ENCODE measurements at regions not wholly inside any gene's neighbourhood (a gene's known extent, or its start where the extent isn't known, plus 50 kb on each side); places are given as distances from the start of the nearest gene placed in this dataset.
"Not testable (repeated sequence)": the region's sequence is repeated elsewhere in the genome, so short reads cannot be mapped to it uniquely, and the experiment has no call there.

DNA sequence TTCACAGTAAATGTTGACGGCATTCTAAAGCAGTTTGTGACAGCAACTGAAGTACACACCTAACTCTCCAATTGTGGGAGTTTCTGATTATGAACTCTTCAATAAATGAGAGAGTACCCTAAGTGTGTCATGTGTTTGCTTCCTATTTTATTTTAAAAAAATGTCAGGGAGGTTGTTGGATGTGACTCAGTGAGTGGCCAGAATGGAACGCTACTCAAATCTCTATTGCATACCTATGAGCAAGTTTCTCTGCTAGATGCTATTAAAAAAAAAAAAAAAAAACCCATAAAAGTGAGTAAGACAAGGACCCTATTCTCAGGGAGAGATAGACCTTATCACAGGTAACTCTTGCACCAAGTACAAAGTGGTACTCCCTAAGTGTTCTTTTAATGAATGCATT, 256.6 kb downstream of the BTG1 start:
- no peak for DNase-seq (ENCODE audit: low read depth in 2 of 2)

- DNase-seq (ENCODE audit: low read depth in 2 of 2) = no peak
Observed at GRCh38 chr12:91887957-91888356, 257.7 kb downstream of the BTG1 start.

- no peak for DNase-seq (ENCODE audit: low read depth in 2 of 2)
Observed at GRCh38 chr12:91885851-91886731, 259.6 kb downstream of the BTG1 start.

DNA sequence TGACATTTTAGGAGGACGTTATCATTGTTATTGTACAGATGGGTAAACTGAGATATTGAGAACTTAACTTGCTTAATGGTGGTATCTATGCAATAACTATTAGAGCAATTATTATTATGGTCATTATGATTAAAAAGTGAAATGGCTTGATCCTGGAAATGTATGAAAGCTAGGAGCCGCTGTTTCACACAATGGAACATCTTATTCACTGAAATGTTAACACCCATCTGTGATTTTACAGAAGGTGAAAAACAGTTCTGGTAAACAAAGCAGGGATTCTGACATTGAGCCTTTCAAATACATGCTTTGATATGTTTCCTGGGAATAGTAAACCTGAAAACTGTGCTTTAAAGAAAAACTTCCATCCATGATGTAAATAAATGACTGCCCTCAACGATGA, 261.4 kb downstream of the BTG1 start:
- no peak for DNase-seq (ENCODE audit: low read depth in 2 of 2)

- no peak for DNase-seq (ENCODE audit: low read depth in 2 of 2)
Observed at GRCh38 chr12:91883811-91884210, 261.8 kb downstream of the BTG1 start.

DNA sequence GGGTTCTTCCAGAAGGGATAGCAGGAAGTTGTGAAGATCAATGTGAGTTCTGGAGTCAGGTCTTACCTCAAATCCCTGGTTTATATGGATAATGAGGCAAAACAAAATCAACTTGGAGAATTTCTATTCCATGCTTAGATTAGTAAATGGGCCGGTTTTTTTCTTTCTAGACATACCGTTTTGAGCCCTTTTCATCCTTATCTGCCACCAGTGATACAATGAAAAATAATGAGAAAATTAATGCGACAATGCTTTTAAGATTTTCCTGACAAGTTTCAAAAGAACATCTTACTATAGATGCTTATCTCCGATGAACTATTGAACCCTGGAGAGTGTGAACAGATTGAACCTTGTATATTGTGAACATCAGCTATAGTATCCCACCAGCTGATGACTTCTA, 262.7 kb downstream of the BTG1 start:
- no peak for DNase-seq (ENCODE audit: low read depth in 2 of 2)

DNA sequence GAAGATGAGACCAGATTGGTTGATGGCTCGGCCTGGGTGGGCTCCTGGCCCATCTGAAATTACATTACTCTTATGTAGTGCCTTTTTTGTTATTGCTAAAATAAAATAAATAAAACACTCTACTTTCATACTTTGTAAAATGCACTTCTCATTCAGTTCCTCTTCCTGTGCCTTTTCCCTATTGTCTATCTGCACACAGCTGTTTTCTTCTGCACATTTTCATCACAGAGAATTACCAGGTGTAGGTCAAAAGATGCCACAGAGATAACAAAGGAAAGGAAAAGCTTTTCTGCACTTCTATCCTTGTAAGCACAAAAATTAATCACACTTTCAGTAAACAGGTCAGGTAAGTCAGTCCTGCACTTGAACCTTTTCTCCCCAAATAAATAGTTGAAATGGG, 265.1 kb downstream of the BTG1 start:
- DNase-seq (ENCODE audit: low read depth in 2 of 2) = no peak

GRCh38 chr12:91877456-91878235, 268.0 kb downstream of the BTG1 start:
- DNase-seq (ENCODE audit: low read depth in 2 of 2) = peak; percentile 2 to 50

DNA sequence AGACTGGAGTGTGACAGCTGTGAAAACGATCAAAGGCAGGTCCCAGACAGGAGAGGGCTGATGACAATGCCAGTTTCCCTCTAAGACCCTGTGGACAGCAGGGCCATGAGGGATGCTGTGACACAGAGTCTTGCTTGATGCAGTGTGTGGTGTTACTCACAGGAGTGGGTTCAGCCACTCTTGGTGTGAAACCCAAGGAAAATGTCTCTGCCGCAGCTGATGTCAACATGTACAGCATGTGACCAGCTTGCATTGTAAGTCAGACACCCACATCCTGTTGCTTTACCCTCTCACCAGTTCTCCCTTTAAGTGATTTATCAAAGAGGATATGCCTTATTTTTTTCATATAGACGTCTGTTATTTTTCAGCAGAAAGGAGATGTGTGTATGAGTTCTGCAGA, 268.6 kb downstream of the BTG1 start:
- peak; percentile 65 to 89 for DNase-seq (ENCODE audit: low read depth in 2 of 2)

GRCh38 chr12:91875671-91876070, 270.0 kb downstream of the BTG1 start:
- not testable (repeated sequence) for DNase-seq (ENCODE audit: low read depth in 2 of 2)

DNA sequence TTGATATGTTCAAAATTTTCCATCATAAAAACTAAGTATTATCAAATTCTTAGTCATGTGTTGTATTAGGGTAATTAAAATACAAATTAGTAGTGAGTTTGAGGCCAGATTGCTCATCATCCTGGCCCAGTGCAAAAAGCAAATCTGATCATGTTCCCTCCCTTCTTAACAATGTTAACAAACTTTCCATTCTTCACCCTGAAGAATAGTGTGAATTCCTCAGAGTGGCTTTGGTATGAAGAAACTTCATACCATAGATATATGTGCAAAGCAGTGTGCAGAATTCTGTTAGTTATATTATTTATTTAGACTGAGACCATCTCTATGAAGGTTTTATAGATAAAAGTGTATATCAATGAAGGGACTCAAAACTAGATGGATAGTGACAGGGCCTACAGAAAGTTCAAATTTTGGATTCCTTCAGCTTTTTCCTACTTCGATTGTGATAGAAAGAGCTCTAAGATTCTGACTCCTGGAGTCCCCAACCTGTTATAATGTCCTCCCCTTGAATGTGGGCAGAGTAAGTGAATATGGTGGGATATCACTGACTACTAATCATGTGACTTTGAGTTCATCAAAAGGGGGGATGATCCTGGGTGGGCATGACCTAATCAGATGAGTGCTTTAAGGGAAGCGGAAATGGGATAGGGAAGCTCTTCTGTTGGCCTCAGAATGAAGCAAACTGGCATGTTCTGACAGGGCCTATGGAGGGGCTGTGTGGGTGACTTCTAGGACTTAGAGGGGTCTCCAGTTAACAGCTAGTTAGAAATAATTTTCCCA, 271.4 kb downstream of the BTG1 start:
- no peak for DNase-seq (ENCODE audit: low read depth in 2 of 2)

- no peak for DNase-seq (ENCODE audit: low read depth in 2 of 2)
Observed at GRCh38 chr12:91871751-91872150, 273.9 kb downstream of the BTG1 start.

DNA sequence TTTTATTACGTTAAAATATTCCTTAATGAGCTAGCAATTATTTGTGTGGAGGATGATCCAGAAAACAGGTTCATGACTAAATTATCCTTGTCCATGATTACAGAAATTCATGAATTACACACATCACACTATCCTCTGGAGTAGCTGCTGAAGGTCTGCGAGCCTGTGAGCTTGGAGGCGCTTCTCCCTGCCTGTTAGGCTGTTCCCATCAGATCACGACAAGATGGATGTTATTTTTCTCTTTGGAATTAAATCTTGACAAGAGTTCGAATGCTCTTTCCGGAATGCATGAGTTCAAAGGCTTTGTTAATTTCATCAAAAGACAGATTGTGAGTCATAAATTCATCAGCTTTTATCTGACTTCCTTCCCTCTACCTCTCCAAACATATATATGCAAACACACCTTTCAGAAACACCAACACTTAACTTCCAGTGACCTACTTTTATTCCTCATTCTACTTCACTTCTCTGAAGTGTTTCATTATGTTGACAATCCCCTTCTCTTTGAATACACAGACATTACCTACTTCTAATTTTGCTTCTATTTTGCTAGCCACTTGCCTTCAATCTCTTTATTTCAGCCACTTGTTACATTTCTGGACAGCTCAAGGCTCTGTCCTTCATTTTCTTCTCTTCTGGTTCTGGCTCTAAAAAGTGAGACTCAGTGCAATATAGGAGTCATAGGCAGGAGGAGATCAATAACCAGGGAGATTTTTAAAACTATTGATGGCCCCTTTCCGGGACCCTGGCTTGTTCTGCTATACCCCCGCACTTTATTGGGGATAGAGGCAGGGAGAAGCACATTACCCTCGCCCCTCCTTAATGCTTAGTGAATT, 274.6 kb downstream of the BTG1 start:
- no peak for DNase-seq (ENCODE audit: low read depth in 2 of 2)

- DNase-seq (ENCODE audit: low read depth in 2 of 2) = no peak
Observed at GRCh38 chr12:91868054-91868453, 277.6 kb downstream of the BTG1 start.

- no peak for DNase-seq (ENCODE audit: low read depth in 2 of 2)
Observed at GRCh38 chr12:91866566-91866965, 279.1 kb downstream of the BTG1 start.

DNA sequence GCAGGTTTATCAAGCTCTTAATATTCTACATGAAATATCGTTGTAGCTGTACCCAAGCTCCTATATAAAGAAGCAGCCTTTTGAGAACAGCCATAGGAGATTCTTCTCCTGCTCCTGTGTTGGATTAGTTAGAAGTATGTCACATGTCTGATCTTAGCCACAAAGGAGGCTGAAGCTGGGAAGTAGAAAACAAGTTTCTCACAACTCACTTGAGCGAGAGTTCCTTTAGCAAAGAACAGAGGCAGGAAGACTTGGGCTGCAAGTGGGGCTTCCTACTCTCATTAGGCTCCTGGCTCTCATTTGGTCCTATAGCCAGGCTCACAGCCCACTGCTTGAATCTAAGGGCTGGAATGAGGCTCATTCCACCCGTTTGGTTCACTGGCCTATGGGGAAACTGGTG, 281.9 kb downstream of the BTG1 start:
- DNase-seq (ENCODE audit: low read depth in 2 of 2) = no peak

DNA sequence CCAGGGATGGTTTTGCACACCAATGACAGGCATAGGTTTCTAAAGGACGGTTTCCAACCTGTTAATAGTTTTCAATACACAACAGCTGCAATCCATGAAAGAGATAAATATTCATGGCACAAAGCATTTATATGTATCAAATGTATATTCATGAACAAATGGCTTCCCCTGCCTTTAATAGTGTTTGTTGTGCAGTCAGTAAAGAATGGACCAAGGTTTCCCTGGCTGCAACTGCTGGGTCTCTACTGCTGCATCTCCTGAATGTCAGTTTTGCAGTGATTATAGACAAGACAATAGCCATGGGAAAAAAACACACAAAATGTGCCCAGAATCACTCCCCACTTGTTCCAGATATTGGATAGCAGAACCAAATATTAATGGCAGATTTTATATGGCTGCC, 284.1 kb downstream of the BTG1 start:
- no peak for DNase-seq (ENCODE audit: low read depth in 2 of 2)

DNA sequence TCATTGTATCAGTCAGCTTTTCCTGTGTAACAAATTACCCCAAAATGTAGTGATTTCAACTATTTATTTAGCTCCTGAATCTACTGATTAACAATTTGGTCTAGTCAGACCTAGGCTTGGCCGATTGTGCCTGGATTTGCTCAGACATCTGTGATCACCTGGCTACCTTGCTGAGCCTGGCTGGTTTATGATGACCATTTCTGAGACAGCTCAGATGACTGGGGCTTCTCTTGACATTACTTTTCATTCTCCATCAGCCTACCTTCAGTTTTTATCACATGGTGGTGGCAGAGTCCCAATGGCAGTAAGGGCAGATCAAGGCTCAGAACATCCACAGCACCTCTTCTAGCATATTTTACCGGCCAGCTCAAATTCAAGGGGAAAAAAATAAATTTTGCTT, 286.3 kb downstream of the BTG1 start:
- DNase-seq (ENCODE audit: low read depth in 2 of 2) = no peak

DNA sequence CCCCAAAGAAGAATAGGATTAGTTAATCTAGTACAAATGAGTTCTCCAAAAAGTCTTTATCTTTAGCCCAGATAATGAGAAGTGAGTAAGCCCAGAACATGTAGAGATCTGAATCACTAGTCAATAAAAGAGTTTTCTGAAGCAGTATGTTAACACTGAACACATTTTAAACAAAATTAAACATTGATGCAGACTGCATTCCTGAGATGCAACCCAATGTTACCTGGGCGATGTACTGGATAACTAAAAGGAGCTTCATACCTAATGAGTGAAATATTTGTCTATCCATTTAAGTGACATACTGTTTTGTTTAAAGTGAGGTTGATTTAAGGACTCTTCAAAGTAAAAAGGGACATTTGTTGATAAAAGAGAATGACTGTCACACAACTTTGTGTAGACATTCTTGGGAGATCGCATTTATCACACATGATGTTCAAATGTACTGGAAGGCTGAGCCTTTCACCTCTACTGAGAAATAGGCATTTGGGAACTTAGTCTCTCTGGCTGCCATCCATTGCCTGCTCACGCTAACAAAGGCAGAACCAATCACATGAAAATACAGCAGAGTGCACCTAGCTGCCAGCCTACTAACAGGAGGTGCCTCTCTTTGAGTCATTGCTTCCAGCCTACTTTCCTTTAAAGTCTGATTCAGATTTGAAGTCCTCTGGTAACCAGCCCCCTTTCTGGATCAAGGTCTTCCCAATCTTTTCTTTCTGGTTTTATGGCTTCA, 287.7 kb downstream of the BTG1 start:
- no peak for DNase-seq (ENCODE audit: low read depth in 2 of 2)

- DNase-seq (ENCODE audit: low read depth in 2 of 2) = no peak
Observed at GRCh38 chr12:91854725-91855124, 290.9 kb downstream of the BTG1 start.

Data from stimulated activated CD8-positive, alpha-beta memory T cell treated with anti-CD3 and anti-CD28 coated beads, Interleukin-15, amount 100 ng/mL, for 4 hours (primary cell).